Natural killer cell (primary cell): ENCODE measurements at regions not wholly inside any gene's neighbourhood (a gene's known extent, or its start where the extent isn't known, plus 50 kb on each side); places are given as distances from the start of the nearest gene placed in this dataset.

Experiments used
- ATAC-seq, 3 donors: fragments of 150-1000 bp in 2 of 3; fragments of 200-7000 bp in 1 of 3; cut with Tn5 transposase; 1 replicate in 1 of 3; 2 replicates in 2 of 3; pipeline ENCODE4 v1.10.0; 2021; ENCODE audit warnings: mild to moderate bottlenecking in 2 of 3, moderate library complexity in 2 of 3
- DNase-seq, 2 donors: peaks; one replicate each; pipeline versions ENCODE4 v3.0.0 to v3.0.0-alpha.2; 2013 to 2021; ENCODE audit warnings: mixed read lengths in 1 of 2
- H3K27ac ChIP-seq: one replicate; pipeline ENCODE4 v1.5.1; 2013; ENCODE audit warnings: mild to moderate bottlenecking, low read length
- H3K27me3 ChIP-seq: one replicate; pipeline ENCODE4 v1.6.1; 2013; ENCODE audit warnings: low read length; ENCODE audit not compliant: control insufficient read depth, insufficient read depth
- H3K36me3 ChIP-seq: one replicate; pipeline ENCODE4 v1.6.1; 2013; ENCODE audit warnings: low read length; ENCODE audit not compliant: control insufficient read depth, insufficient read depth
- H3K4me1 ChIP-seq: one replicate; pipeline ENCODE4 v1.6.1; 2013; ENCODE audit warnings: low read length; ENCODE audit not compliant: control insufficient read depth, insufficient read depth
- H3K4me3 ChIP-seq: one replicate; pipeline ENCODE4 v1.5.1; 2013; ENCODE audit warnings: low read length
- H3K9me3 ChIP-seq: one replicate; pipeline ENCODE4 v1.6.1; 2013; ENCODE audit warnings: low read length; ENCODE audit not compliant: control insufficient read depth, insufficient read depth
- H3K27ac Mint-ChIP-seq, 2 donors: one replicate each; pipeline ENCODE4 v1.8.0; 2022; ENCODE audit warnings: mild to moderate bottlenecking in 2 of 2, mixed read lengths in 2 of 2, moderate library complexity in 1 of 2
- H3K27me3 Mint-ChIP-seq, 2 donors: one replicate each; pipeline ENCODE4 v1.8.0; 2022; ENCODE audit warnings: low read depth in 2 of 2, mixed read lengths in 2 of 2
- H3K36me3 Mint-ChIP-seq: one replicate; pipeline ENCODE4 v1.8.0; 2022; ENCODE audit warnings: mixed read lengths
- H3K4me1 Mint-ChIP-seq, 2 donors: one replicate each; pipeline ENCODE4 v1.8.0; 2022; ENCODE audit warnings: mixed read lengths in 2 of 2
- H3K4me3 Mint-ChIP-seq: one replicate; pipeline ENCODE4 v1.8.0; 2022; ENCODE audit warnings: mild to moderate bottlenecking, moderate library complexity, mixed read lengths
- H3K9me3 Mint-ChIP-seq, 2 donors: one replicate each; pipeline ENCODE4 v1.8.0; 2022; ENCODE audit warnings: mixed read lengths in 2 of 2
- WGBS: methylation state at CpG from one replicate; pipeline ENCODE4 v1.1.7; 2013; ENCODE audit warnings: missing lambda C conversion rate; ENCODE audit not compliant: insufficient coverage; 5-methylcytosine and 5-hydroxymethylcytosine counted together
- intact Hi-C: fragments of 100-400 bp; cut with micrococcal nuclease; formaldehyde crosslinking; loops from one replicate; pipeline ENCODE4 v1.14.2; 2022
- TF ChIP-seq, protein P1 (sequence below): fragments of 200-600 bp; IDR thresholded peaks from one replicate; pipeline ENCODE4 v1.8.0; 2022; ENCODE audit warnings: antibody characterized with exemption

- H3K4me3 ChIP-seq = no peak overlapping the region
- no peak for DNase-seq
- Mint-ChIP-seq H3K4me1 (no peaks in the 10 kb centered on the region), H3K27me3 (peaks cover 4 to 14% of the 10 kb centered on the region in 2 donors), H3K36me3 (no peaks in the 10 kb centered on the region), H3K27ac (no peak overlapping the region), H3K9me3 (peaks cover 5% of the 10 kb centered on the region in 2 donors), H3K4me3 (no peak overlapping the region)
- 77% methylated on average over 2 of the region's 2 CpGs for WGBS
- TF ChIP-seq, protein P1, sequence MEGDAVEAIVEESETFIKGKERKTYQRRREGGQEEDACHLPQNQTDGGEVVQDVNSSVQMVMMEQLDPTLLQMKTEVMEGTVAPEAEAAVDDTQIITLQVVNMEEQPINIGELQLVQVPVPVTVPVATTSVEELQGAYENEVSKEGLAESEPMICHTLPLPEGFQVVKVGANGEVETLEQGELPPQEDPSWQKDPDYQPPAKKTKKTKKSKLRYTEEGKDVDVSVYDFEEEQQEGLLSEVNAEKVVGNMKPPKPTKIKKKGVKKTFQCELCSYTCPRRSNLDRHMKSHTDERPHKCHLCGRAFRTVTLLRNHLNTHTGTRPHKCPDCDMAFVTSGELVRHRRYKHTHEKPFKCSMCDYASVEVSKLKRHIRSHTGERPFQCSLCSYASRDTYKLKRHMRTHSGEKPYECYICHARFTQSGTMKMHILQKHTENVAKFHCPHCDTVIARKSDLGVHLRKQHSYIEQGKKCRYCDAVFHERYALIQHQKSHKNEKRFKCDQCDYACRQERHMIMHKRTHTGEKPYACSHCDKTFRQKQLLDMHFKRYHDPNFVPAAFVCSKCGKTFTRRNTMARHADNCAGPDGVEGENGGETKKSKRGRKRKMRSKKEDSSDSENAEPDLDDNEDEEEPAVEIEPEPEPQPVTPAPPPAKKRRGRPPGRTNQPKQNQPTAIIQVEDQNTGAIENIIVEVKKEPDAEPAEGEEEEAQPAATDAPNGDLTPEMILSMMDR = no peak
- intact Hi-C loops = no loop called here
- no peak overlapping the region for H3K27ac ChIP-seq
- no peaks in the 10 kb centered on the region for H3K4me1 ChIP-seq
- ATAC-seq = no peak
- no peaks in the 10 kb centered on the region for H3K36me3 ChIP-seq
- no peaks in the 10 kb centered on the region for H3K9me3 ChIP-seq
- no peaks in the 10 kb centered on the region for H3K27me3 ChIP-seq
Measured at GRCh38 chr3:127495821-127496655, 94.5 kb downstream of the TPRA1 start.

DNA sequence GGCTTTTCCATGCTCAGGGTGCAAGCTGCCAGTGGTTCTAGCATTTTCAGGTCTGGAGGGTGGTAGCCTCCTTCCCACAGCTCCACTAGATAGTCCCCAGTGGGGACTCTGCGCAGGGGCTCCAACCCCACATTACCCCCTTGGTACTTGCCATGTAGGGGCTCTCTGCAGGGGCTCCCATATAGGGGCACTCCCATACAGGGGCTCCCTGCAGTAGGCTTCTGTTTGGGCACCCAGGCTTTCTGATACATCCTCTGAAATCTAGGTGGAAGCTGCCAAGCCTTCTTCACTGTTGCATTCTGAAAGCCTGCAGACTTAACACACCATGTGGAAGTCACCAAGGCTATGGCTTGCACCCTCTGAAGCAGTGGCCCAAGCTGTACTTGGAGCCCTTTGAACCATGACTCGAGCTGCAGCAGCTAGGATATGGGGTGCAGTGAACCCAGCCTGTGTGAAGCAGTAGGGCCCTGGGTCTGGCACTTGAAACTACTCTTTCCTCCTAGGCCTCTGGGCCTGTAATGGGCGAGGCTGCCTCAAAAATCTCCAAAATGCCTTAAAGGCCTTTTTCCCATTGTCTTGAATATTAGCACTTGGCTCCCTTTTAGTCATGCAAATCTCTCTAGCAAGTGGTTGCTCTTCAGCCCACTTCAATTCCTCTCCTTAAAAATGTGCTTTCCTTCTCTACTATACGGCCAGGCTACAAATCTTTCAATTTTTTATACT is 96.4 kb downstream of the TPRA1 start:
- no peak overlapping the region for H3K27ac Mint-ChIP-seq
- Histone ChIP-seq H3K27ac (no peak overlapping the region), H3K9me3 (no peaks in the 10 kb centered on the region), H3K27me3 (no peaks in the 10 kb centered on the region), H3K36me3 (no peaks in the 10 kb centered on the region), H3K4me3 (no peak overlapping the region), H3K4me1 (no peaks in the 10 kb centered on the region)
- no peak overlapping the region for H3K4me3 Mint-ChIP-seq
- 78% methylated on average over 4 of the region's 4 CpGs for WGBS
- TF ChIP-seq, protein P1 = no peak
- H3K9me3 Mint-ChIP-seq = no peaks in the 10 kb centered on the region
- ATAC-seq (no peak), DNase-seq (no peak)
- H3K4me1 Mint-ChIP-seq = no peaks in the 10 kb centered on the region
- H3K36me3 Mint-ChIP-seq = no peaks in the 10 kb centered on the region
- H3K27me3 Mint-ChIP-seq = peaks cover 0 to 24% of the 10 kb centered on the region in 2 donors
- intact Hi-C loops = no loop called here

DNA sequence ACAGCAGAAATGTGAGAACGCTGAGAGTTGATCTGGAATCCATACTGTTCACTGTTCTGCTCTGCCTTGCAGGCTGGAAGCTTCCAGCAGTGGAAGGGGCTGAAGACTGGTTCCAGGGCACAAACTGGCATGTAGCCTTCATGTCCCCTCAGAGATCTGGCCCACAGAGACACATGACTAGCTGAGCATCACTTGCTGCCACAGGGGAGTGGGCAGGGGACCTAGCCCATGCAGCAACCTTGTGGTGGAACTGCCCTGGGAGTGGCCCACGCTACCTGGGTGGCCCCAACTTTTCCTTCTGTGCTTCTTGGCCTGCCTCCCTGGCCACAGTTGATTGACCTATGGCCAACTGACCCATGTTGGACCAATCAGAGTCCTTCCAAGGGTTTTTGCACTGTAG is 98.1 kb downstream of the TPRA1 start:
- no peak overlapping the region for H3K4me3 Mint-ChIP-seq
- no peaks in the 10 kb centered on the region for H3K9me3 Mint-ChIP-seq
- TF ChIP-seq, protein P1 = no peak
- no peak overlapping the region for H3K27ac ChIP-seq
- no peak overlapping the region for H3K27ac Mint-ChIP-seq
- H3K4me3 ChIP-seq = no peak overlapping the region
- no peak for ATAC-seq
- intact Hi-C loops = no loop called here
- no peaks in the 10 kb centered on the region for H3K36me3 ChIP-seq
- no peaks in the 10 kb centered on the region for H3K27me3 ChIP-seq
- no peak for DNase-seq
- WGBS = 85% methylated on average over 2 of the region's 2 CpGs
- peaks cover 0 to 24% of the 10 kb centered on the region in 2 donors for H3K27me3 Mint-ChIP-seq
- H3K9me3 ChIP-seq = no peaks in the 10 kb centered on the region
- H3K36me3 Mint-ChIP-seq = no peaks in the 10 kb centered on the region
- H3K4me1 ChIP-seq = no peaks in the 10 kb centered on the region
- H3K4me1 Mint-ChIP-seq = no peaks in the 10 kb centered on the region
